Trophoblast cell (in vitro differentiated cells and primary cell): ENCODE measurements at regions not wholly inside any gene's neighbourhood (a gene's known extent, or its start where the extent isn't known, plus 50 kb on each side); places are given as distances from the start of the nearest gene placed in this dataset.

Experiments used
- DNase-seq, 2 donors: peaks; one replicate each; pipeline ENCODE4 v3.0.0-alpha.2; 2016
- H2AFZ ChIP-seq: 2 replicates; pipeline ENCODE4 v1.6.1; 2013; ENCODE audit warnings: low read length, moderate library complexity, mild to moderate bottlenecking; ENCODE audit not compliant: insufficient read depth, poor library complexity
- H2AK5ac ChIP-seq: 2 replicates; pipeline ENCODE4 v1.6.1; 2013; ENCODE audit warnings: mild to moderate bottlenecking, low read length
- H2BK120ac ChIP-seq: 2 replicates; pipeline ENCODE4 v1.6.1; 2013; ENCODE audit warnings: low read length, mild to moderate bottlenecking, moderate library complexity; ENCODE audit not compliant: insufficient read depth, poor library complexity
- H2BK12ac ChIP-seq: 2 replicates; pipeline ENCODE4 v1.6.1; 2013; ENCODE audit warnings: mild to moderate bottlenecking, low read length, moderate library complexity
- H2BK5ac ChIP-seq: 2 replicates; pipeline ENCODE4 v1.6.1; 2013; ENCODE audit warnings: low read length, low read depth, moderate library complexity, mild to moderate bottlenecking; ENCODE audit not compliant: poor library complexity
- H3K14ac ChIP-seq: 2 replicates; pipeline ENCODE4 v1.6.1; 2013; ENCODE audit warnings: mild to moderate bottlenecking, low read length
- H3K18ac ChIP-seq: 2 replicates; pipeline ENCODE4 v1.6.1; 2013; ENCODE audit warnings: mild to moderate bottlenecking, low read length
- H3K23ac ChIP-seq: 2 replicates; pipeline ENCODE4 v1.6.1; 2013; ENCODE audit warnings: low read length
- H3K27ac ChIP-seq: 2 replicates; pipeline ENCODE4 v1.5.1; 2013; ENCODE audit warnings: low read depth, mild to moderate bottlenecking, inconsistent platforms, low read length, moderate library complexity
- H3K27me3 ChIP-seq: 2 replicates; pipeline ENCODE4 v1.6.1; 2013; ENCODE audit warnings: inconsistent platforms, mild to moderate bottlenecking, low read length, moderate library complexity; ENCODE audit not compliant: insufficient read depth
- H3K36me3 ChIP-seq, 2 experiments: 1 replicate in 1 of 2; 2 replicates in 1 of 2; pipeline ENCODE4 v1.6.1; 2013; ENCODE audit warnings: low read length in 2 of 2, mild to moderate bottlenecking in 2 of 2, moderate library complexity in 1 of 2; ENCODE audit not compliant: insufficient read depth in 2 of 2, control insufficient read depth in 1 of 2
- H3K4ac ChIP-seq: 2 replicates; pipeline ENCODE4 v1.6.1; 2013; ENCODE audit warnings: low read depth, mild to moderate bottlenecking, low read length, moderate library complexity
- H3K4me1 ChIP-seq, 2 experiments: 1 replicate in 1 of 2; 2 replicates in 1 of 2; pipeline ENCODE4 v1.6.1; 2013; ENCODE audit warnings: low read length in 2 of 2, mild to moderate bottlenecking in 2 of 2, moderate library complexity in 1 of 2; ENCODE audit not compliant: insufficient read depth in 2 of 2, control insufficient read depth in 1 of 2
- H3K4me2 ChIP-seq: 2 replicates; pipeline ENCODE4 v1.6.1; 2013; ENCODE audit warnings: inconsistent platforms, mild to moderate bottlenecking, low read length, moderate library complexity
- H3K4me3 ChIP-seq: 2 replicates; pipeline ENCODE4 v1.5.1; 2013; ENCODE audit warnings: mild to moderate bottlenecking, low read depth, low read length, inconsistent platforms
- H3K79me1 ChIP-seq: one replicate; pipeline ENCODE4 v1.6.1; 2013; ENCODE audit warnings: low read length
- H3K79me2 ChIP-seq: 2 replicates; pipeline ENCODE4 v1.6.1; 2013; ENCODE audit warnings: low read length, mild to moderate bottlenecking; ENCODE audit not compliant: control insufficient read depth, insufficient read depth, poor library complexity
- H3K9ac ChIP-seq: 2 replicates; pipeline ENCODE4 v1.6.1; 2013; ENCODE audit warnings: mild to moderate bottlenecking, low read length
- H3K9me3 ChIP-seq: 2 replicates; pipeline ENCODE4 v1.6.1; 2013; ENCODE audit warnings: low read depth, mild to moderate bottlenecking, control low read depth, inconsistent platforms, low read length; ENCODE audit not compliant: insufficient read depth
- H4K12ac ChIP-seq: 2 replicates; pipeline ENCODE4 v1.6.1; 2013; ENCODE audit warnings: low read depth, mild to moderate bottlenecking, low read length, moderate library complexity
- H4K8ac ChIP-seq: 2 replicates; pipeline ENCODE4 v1.6.1; 2013; ENCODE audit warnings: low read depth, mild to moderate bottlenecking, low read length, moderate library complexity
- H4K91ac ChIP-seq: one replicate; pipeline ENCODE4 v1.6.1; 2013; ENCODE audit warnings: low read depth, mild to moderate bottlenecking, low read length, moderate library complexity
- WGBS: extraction: QIAGEN DNeasy Blood & Tissue Kit; methylation state at CpG from one replicate; pipeline ENCODE4 v1.1.7; 2013; ENCODE audit warnings: missing lambda C conversion rate; ENCODE audit not compliant: insufficient read length, insufficient coverage; ENCODE audit errors: extremely low coverage; 5-methylcytosine and 5-hydroxymethylcytosine counted together

GRCh38 chr12:107244584-107244983 is 151.2 kb upstream of the CRY1 start:
- Histone ChIP-seq H2AFZ (no peak overlapping the region), H4K91ac (no peak overlapping the region), H2BK12ac (no peak overlapping the region), H3K14ac (no peak overlapping the region), H4K8ac (no peak overlapping the region), H2BK120ac (no peak overlapping the region), H3K36me3 (no peaks in the 10 kb centered on the region), H4K12ac (no peak overlapping the region), H3K79me1 (no peaks in the 10 kb centered on the region), H3K9me3 (no peaks in the 10 kb centered on the region), H3K23ac (no peak overlapping the region), H3K4ac (no peak overlapping the region), H3K27ac (no peak overlapping the region), H3K27me3 (no peaks in the 10 kb centered on the region), H3K79me2 (no peaks in the 10 kb centered on the region), H2AK5ac (no peak overlapping the region), H3K9ac (no peak overlapping the region), H3K4me3 (no peak overlapping the region), H2BK5ac (no peak overlapping the region), H3K4me2 (no peak overlapping the region), H3K4me1 (no peaks in the 10 kb centered on the region), H3K18ac (no peak overlapping the region)
- no CpG with 5 or more reads among the region's 2 CpGs for WGBS
- no peak for DNase-seq

- no peak overlapping the region for H3K14ac ChIP-seq
- no peak overlapping the region for H2BK5ac ChIP-seq
- WGBS, result no CpG with 5 or more reads among the region's 1 CpG
- no peaks in the 10 kb centered on the region for H3K79me1 ChIP-seq
- no peak overlapping the region for H3K4ac ChIP-seq
- H3K18ac ChIP-seq, result no peak overlapping the region
- no peak overlapping the region for H4K12ac ChIP-seq
- no peaks in the 10 kb centered on the region for H3K4me1 ChIP-seq
- no peak overlapping the region for H2BK12ac ChIP-seq
- H3K27ac ChIP-seq, result no peak overlapping the region
- no peak overlapping the region for H2AK5ac ChIP-seq
- no peaks in the 10 kb centered on the region for H3K27me3 ChIP-seq
- no peaks in the 10 kb centered on the region for H3K79me2 ChIP-seq
- H3K4me2 ChIP-seq, result no peak overlapping the region
- no peak overlapping the region for H4K8ac ChIP-seq
- no peak overlapping the region for H3K9ac ChIP-seq
- no peak overlapping the region for H3K4me3 ChIP-seq
- DNase-seq, result no peak
- no peak overlapping the region for H3K23ac ChIP-seq
- H2AFZ ChIP-seq, result no peak overlapping the region
- H3K9me3 ChIP-seq, result no peaks in the 10 kb centered on the region
- no peak overlapping the region for H4K91ac ChIP-seq
- H3K36me3 ChIP-seq, result no peaks in the 10 kb centered on the region
- no peak overlapping the region for H2BK120ac ChIP-seq
These were observed 154.3 kb upstream of the CRY1 start for GRCh38 chr12:107247650-107248049.

GRCh38 chr12:107248187-107248586 is 154.8 kb upstream of the CRY1 start:
- H3K9ac ChIP-seq, result no peak overlapping the region
- H4K12ac ChIP-seq, result no peak overlapping the region
- no peak overlapping the region for H3K27ac ChIP-seq
- no peaks in the 10 kb centered on the region for H3K79me2 ChIP-seq
- no peak overlapping the region for H4K8ac ChIP-seq
- no peaks in the 10 kb centered on the region for H3K27me3 ChIP-seq
- H3K4ac ChIP-seq, result no peak overlapping the region
- no peak overlapping the region for H3K4me2 ChIP-seq
- H3K79me1 ChIP-seq, result no peaks in the 10 kb centered on the region
- no peak overlapping the region for H2BK12ac ChIP-seq
- no peaks in the 10 kb centered on the region for H3K4me1 ChIP-seq
- H3K14ac ChIP-seq, result no peak overlapping the region
- no peak overlapping the region for H2BK5ac ChIP-seq
- no peak overlapping the region for H3K18ac ChIP-seq
- H3K23ac ChIP-seq, result no peak overlapping the region
- H3K36me3 ChIP-seq, result no peaks in the 10 kb centered on the region
- no peaks in the 10 kb centered on the region for H3K9me3 ChIP-seq
- H2AK5ac ChIP-seq, result no peak overlapping the region
- no peak overlapping the region for H2AFZ ChIP-seq
- H2BK120ac ChIP-seq, result no peak overlapping the region
- no peak for DNase-seq
- H4K91ac ChIP-seq, result no peak overlapping the region
- H3K4me3 ChIP-seq, result no peak overlapping the region

- DNase-seq, result no peak
- no peak overlapping the region for H2BK5ac ChIP-seq
- WGBS, result no CpG with 5 or more reads among the region's 6 CpGs
These were observed 157.9 kb upstream of the CRY1 start for GRCh38 chr12:107251288-107251687.

More at GRCh38 chr12:107251288-107251687, 157.9 kb upstream of the CRY1 start:
- H3K27ac ChIP-seq, result no peak overlapping the region
- H3K36me3 ChIP-seq, result no peaks in the 10 kb centered on the region
- no peak overlapping the region for H3K4ac ChIP-seq
- no peaks in the 10 kb centered on the region for H3K79me1 ChIP-seq
- no peak overlapping the region for H3K18ac ChIP-seq
- H2BK12ac ChIP-seq, result no peak overlapping the region
- H4K91ac ChIP-seq, result no peak overlapping the region
- H3K79me2 ChIP-seq, result no peaks in the 10 kb centered on the region
- no peak overlapping the region for H3K9ac ChIP-seq
- H3K4me2 ChIP-seq, result no peak overlapping the region
- H4K8ac ChIP-seq, result no peak overlapping the region
- H3K14ac ChIP-seq, result no peak overlapping the region
- H3K9me3 ChIP-seq, result no peaks in the 10 kb centered on the region
- H3K4me1 ChIP-seq, result no peaks in the 10 kb centered on the region
- no peak overlapping the region for H3K23ac ChIP-seq
- H2AK5ac ChIP-seq, result no peak overlapping the region
- no peaks in the 10 kb centered on the region for H3K27me3 ChIP-seq
- no peak overlapping the region for H3K4me3 ChIP-seq
- H2AFZ ChIP-seq, result no peak overlapping the region
- no peak overlapping the region for H4K12ac ChIP-seq
- H2BK120ac ChIP-seq, result no peak overlapping the region
